Esophagus squamous epithelium (tissue), 5 donors: ENCODE measurements at regions not wholly inside any gene's neighbourhood (a gene's known extent, or its start where the extent isn't known, plus 50 kb on each side); places are given as distances from the start of the nearest gene placed in this dataset.

Source experiments
- DNase-seq: peaks from one replicate; lab custom pipeline; 2025; lab: John Stamatoyannopoulos, UW
- H3K27ac ChIP-seq, 4 donors: fragments of 200-600 bp; sonication (generic); one replicate each; pipeline ENCODE4 v1.5.1; 2016 to 2019; ENCODE audit warnings: mild to moderate bottlenecking in 1 of 4
- H3K27me3 ChIP-seq, 4 donors: fragments of 200-600 bp; sonication (generic); 1 replicate in 3 of 4; 2 replicates in 1 of 4; pipeline versions ENCODE4 v1.5.1 to v1.6.0; 2017 to 2021; ENCODE audit warnings: antibody characterized with exemption in 1 of 4
- H3K36me3 ChIP-seq, 3 donors: fragments of 200-600 bp; sonication (generic); one replicate each; pipeline ENCODE4 v1.5.1; 2016 to 2019
- H3K4me1 ChIP-seq, 3 donors: fragments of 200-600 bp; sonication (generic); one replicate each; pipeline ENCODE4 v1.5.1; 2017 to 2019
- H3K4me3 ChIP-seq, 4 donors: fragments of 200-600 bp; sonication (generic); 1 replicate in 3 of 4; 2 replicates in 1 of 4; pipeline ENCODE4 v1.5.1; 2016 to 2019; ENCODE audit warnings: mild to moderate bottlenecking in 2 of 4, moderate library complexity in 1 of 4
- H3K9me3 ChIP-seq, 3 donors: fragments of 200-600 bp; sonication (generic); one replicate each; pipeline ENCODE4 v1.5.1; 2016 to 2019
- POLR2A ChIP-seq, 4 donors: fragments of 450-650 bp; IDR thresholded peaks; one replicate each; pipeline ENCODE4 v1.6.1; 2017; ENCODE audit warnings: antibody characterized with exemption in 4 of 4, mild to moderate bottlenecking in 4 of 4, moderate library complexity in 3 of 4
- WGBS, 2 donors: methylation state at CpG; one replicate each; pipeline ENCODE4 v1.1.5; 2018; 5-methylcytosine and 5-hydroxymethylcytosine counted together
- intact Hi-C: fragments of 100-400 bp; cut with DNase I; formaldehyde crosslinking; loops from one replicate; pipeline ENCODE4 v1.15.0; 2022
- TF ChIP-seq, protein P1 (sequence below), 6 experiments: fragments of 450-650 bp in 4 of 6; fragments of 200-600 bp in 2 of 6; sonication (generic) in 2 of 6; IDR thresholded peaks; one replicate each; pipeline ENCODE4 v1.5.1; 2016 to 2019; ENCODE audit warnings: antibody characterized with exemption in 6 of 6, mild to moderate bottlenecking in 4 of 6, moderate library complexity in 4 of 6
- donor health status: DM: yes; HTN: yes; CAD: no.

DNA sequence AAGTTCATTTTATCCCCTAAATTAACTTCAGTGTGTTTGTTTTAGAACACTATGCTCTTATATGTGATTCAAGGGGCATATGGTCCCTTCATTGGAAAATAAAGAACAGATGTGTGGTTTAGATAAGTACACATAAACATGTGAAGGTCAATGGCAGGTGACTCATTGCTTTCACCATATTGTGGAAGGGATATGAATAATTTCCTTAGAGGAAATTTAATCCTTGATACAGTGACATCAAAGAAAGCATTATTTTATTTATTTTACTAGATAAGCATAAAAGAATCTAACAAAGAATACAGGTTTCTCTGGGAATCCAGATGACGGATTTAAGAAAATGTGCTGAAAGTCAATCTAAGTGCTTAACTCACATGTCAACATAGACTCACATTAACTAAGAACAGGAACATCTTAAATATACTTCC lies 373.5 kb downstream of the KCTD12 start:
- no peak for DNase-seq
- Histone ChIP-seq H3K36me3 (no peaks in the 10 kb centered on the region), H3K4me1 (no peaks in the 10 kb centered on the region), H3K4me3 (no peak overlapping the region), H3K9me3 (no peaks in the 10 kb centered on the region), H3K27ac (peak overlapping the region in 1 of 4 donors; percentile 47), H3K27me3 (no peaks in the 10 kb centered on the region)
- intact Hi-C loops = no loop called here
- no peak for TF ChIP-seq POLR2A (IDR thresholded peaks at IDR 0.05)
- TF ChIP-seq, protein P1, sequence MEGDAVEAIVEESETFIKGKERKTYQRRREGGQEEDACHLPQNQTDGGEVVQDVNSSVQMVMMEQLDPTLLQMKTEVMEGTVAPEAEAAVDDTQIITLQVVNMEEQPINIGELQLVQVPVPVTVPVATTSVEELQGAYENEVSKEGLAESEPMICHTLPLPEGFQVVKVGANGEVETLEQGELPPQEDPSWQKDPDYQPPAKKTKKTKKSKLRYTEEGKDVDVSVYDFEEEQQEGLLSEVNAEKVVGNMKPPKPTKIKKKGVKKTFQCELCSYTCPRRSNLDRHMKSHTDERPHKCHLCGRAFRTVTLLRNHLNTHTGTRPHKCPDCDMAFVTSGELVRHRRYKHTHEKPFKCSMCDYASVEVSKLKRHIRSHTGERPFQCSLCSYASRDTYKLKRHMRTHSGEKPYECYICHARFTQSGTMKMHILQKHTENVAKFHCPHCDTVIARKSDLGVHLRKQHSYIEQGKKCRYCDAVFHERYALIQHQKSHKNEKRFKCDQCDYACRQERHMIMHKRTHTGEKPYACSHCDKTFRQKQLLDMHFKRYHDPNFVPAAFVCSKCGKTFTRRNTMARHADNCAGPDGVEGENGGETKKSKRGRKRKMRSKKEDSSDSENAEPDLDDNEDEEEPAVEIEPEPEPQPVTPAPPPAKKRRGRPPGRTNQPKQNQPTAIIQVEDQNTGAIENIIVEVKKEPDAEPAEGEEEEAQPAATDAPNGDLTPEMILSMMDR (IDR thresholded peaks at IDR 0.05) = no peak
- WGBS, 2 donors = 30 to 31% methylated on average over 1 of the region's 1 CpG

DNA sequence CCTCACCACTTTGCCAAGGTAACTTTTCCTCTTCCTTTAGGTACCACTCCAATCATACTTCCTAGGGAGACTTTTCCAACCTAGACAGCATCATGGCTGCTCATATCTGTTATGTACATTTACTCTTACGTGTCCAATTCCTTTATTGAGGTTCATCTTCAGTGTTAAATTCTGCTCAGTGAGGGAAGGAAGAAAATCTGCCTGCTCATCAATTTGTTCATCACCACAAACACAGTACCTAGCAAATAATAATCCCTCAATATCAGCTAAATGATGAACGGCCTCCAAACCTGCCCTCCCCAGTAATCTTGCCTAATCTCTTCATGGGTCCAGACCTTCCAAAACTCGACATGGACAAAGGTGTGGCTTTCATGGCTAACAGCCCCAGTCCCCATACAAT lies 380.8 kb downstream of the KCTD12 start:
- 49 to 54% methylated on average over 3 of the region's 3 CpGs for WGBS, 2 donors
- H3K9me3 ChIP-seq = no peaks in the 10 kb centered on the region
- H3K4me3 ChIP-seq = no peak overlapping the region
- no peaks in the 10 kb centered on the region for H3K27me3 ChIP-seq
- H3K27ac ChIP-seq = no peak overlapping the region
- H3K36me3 ChIP-seq = no peaks in the 10 kb centered on the region
- TF ChIP-seq POLR2A (IDR thresholded peaks at IDR 0.05) = no peak
- TF ChIP-seq, protein P1 (IDR thresholded peaks at IDR 0.05) = no peak
- intact Hi-C loops = no loop called here
- H3K4me1 ChIP-seq = no peaks in the 10 kb centered on the region
- no peak for DNase-seq

DNA sequence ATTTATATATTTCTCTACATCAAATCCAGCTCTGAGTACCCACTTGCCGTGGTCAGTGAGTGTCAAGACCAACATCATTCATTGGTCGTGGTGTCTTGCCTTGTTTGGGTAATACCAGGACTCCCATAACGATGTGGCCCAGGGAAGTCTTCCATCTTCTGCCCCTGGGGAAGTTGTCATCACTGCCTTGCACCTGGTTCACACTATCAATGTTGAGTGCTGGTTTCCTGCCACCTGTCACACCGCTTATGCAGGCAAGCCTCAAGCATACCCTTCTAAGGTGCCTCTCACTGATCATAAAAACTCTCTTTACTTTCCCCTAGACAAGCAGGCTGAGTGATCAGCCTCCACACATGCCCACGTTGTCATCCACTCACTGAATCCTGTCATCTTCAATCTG lies 382.4 kb downstream of the KCTD12 start:
- intact Hi-C loops = no loop called here
- 55 to 59% methylated on average over 5 of the region's 5 CpGs for WGBS, 2 donors
- Histone ChIP-seq H3K36me3 (no peaks in the 10 kb centered on the region), H3K4me1 (no peaks in the 10 kb centered on the region), H3K9me3 (no peaks in the 10 kb centered on the region), H3K4me3 (no peak overlapping the region), H3K27me3 (no peaks in the 10 kb centered on the region), H3K27ac (no peak overlapping the region)
- DNase-seq = no peak
- TF ChIP-seq, protein P1 (IDR thresholded peaks at IDR 0.05) = no peak

GRCh38 chr13:76503291-76503690 lies 382.9 kb downstream of the KCTD12 start:
- 71 to 83% methylated on average over 1 of the region's 1 CpG for WGBS, 2 donors
- no peaks in the 10 kb centered on the region for H3K36me3 ChIP-seq
- no peak overlapping the region for H3K27ac ChIP-seq
- no peak for TF ChIP-seq POLR2A (IDR thresholded peaks at IDR 0.05)
- TF ChIP-seq, protein P1 (IDR thresholded peaks at IDR 0.05) = no peak
- no peak overlapping the region for H3K4me3 ChIP-seq
- H3K9me3 ChIP-seq = no peaks in the 10 kb centered on the region
- intact Hi-C loops = no loop called here
- no peaks in the 10 kb centered on the region for H3K4me1 ChIP-seq
- DNase-seq = no peak
- no peaks in the 10 kb centered on the region for H3K27me3 ChIP-seq

GRCh38 chr13:76500894-76501293 lies 385.3 kb downstream of the KCTD12 start:
- H3K27ac ChIP-seq = no peak overlapping the region

More at GRCh38 chr13:76500894-76501293, 385.3 kb downstream of the KCTD12 start:
- TF ChIP-seq, protein P1 (IDR thresholded peaks at IDR 0.05) = no peak
- no peak for TF ChIP-seq POLR2A (IDR thresholded peaks at IDR 0.05)
- intact Hi-C loops = no loop called here
- H3K4me1 ChIP-seq = no peaks in the 10 kb centered on the region
- no peak for DNase-seq
- WGBS, 2 donors = 32 to 46% methylated on average over 3 of the region's 3 CpGs
- H3K4me3 ChIP-seq = no peak overlapping the region
- H3K27me3 ChIP-seq = no peaks in the 10 kb centered on the region
- no peaks in the 10 kb centered on the region for H3K36me3 ChIP-seq
- no peaks in the 10 kb centered on the region for H3K9me3 ChIP-seq
